ENCODE measurements at regions not wholly inside any gene's neighbourhood (a gene's known extent, or its start where the extent isn't known, plus 50 kb on each side); places are given as distances from the start of the nearest gene placed in this dataset.

- Histone ChIP-seq H3K4me3 (ENCODE audit: control extremely low read depth in 1 of 5, extremely low read depth in 1 of 5, insufficient read depth in 1 of 5, low read depth in 2 of 5, low read length in 4 of 5) (no peak overlapping the region), H4K20me1 (ENCODE audit: control insufficient read depth, insufficient read depth, low read length, poor library complexity, severe bottlenecking) (no peaks in the 10 kb centered on the region), H3K9me3 (ENCODE audit: control extremely low read depth in 1 of 3, control insufficient read depth in 2 of 3, insufficient read depth in 1 of 3, low read length in 2 of 3) (peaks cover 0 to 17% (median 0%) of the 10 kb centered on the region in 3 donors), H3K36me3 (replicated peaks in 1 of 2; ENCODE audit: control extremely low read depth in 1 of 2, control insufficient read depth in 1 of 2, extremely low read depth in 1 of 2, insufficient read depth in 2 of 2, low read length in 1 of 2) (no peaks in the 10 kb centered on the region), H3K9ac (ENCODE audit: low read length) (no peak overlapping the region), H3K4me1 (ENCODE audit: control insufficient read depth in 2 of 2, insufficient read depth in 2 of 2, low read length in 2 of 2) (no peaks in the 10 kb centered on the region), H3K4me2 (replicated peaks; ENCODE audit: low read depth, low read length, poor library complexity, severe bottlenecking) (no peak overlapping the region), H3K27ac (ENCODE audit: low read length in 2 of 2) (no peak overlapping the region), H2AFZ (ENCODE audit: insufficient read depth, low read depth, low read length, poor library complexity, severe bottlenecking) (no peak overlapping the region), H3K79me2 (ENCODE audit: control insufficient read depth, insufficient read depth, low read length) (no peaks in the 10 kb centered on the region), H3K27me3 (replicated peaks in 1 of 4; ENCODE audit: control extremely low read depth in 1 of 4, control insufficient read depth in 3 of 4, insufficient read depth in 4 of 4, low read length in 3 of 4) (no peaks in the 10 kb centered on the region)
- Mint-ChIP-seq H3K9me3 (ENCODE audit: insufficient read depth) (no peaks in the 10 kb centered on the region), H3K27me3 (no peaks in the 10 kb centered on the region), H3K4me1 (no peaks in the 10 kb centered on the region), H3K4me3 (no peak overlapping the region), H3K27ac (no peak overlapping the region)
- CTCF ChIA-PET: no interaction called here
- DNase-seq (no peak), ATAC-seq (ENCODE audit: low read depth) (no peak)
- POLR2A ChIA-PET: no interaction called here
- no peak for TF ChIP-seq EZH2 (IDR thresholded peaks at IDR 0.05; ENCODE audit: borderline replicate concordance, insufficient read depth, low read depth, low read length, poor library complexity, severe bottlenecking)
- no peak for TF ChIP-seq CTCF (IDR thresholded peaks at IDR 0.05)
- intact Hi-C loops (cut with micrococcal nuclease): no loop called here
- WGBS (ENCODE audit: insufficient coverage): 93% methylated on average over 6 of the region's 9 CpGs
These were observed 141.3 kb downstream of the IRX1 start for GRCh38 chr5:3736926-3737325.

GRCh38 chr5:3738919-3739318 lies 143.3 kb downstream of the IRX1 start:
- H3K4me3 Mint-ChIP-seq: no peak overlapping the region
- no peaks in the 10 kb centered on the region for H3K27me3 Mint-ChIP-seq
- no peaks in the 10 kb centered on the region for H3K9me3 Mint-ChIP-seq (ENCODE audit: insufficient read depth)
- POLR2A ChIA-PET: no interaction called here
- Histone ChIP-seq H3K36me3 (replicated peaks in 1 of 2; ENCODE audit: control extremely low read depth in 1 of 2, control insufficient read depth in 1 of 2, extremely low read depth in 1 of 2, insufficient read depth in 2 of 2, low read length in 1 of 2) (no peaks in the 10 kb centered on the region), H3K27ac (ENCODE audit: low read length in 2 of 2) (no peak overlapping the region), H3K4me3 (ENCODE audit: control extremely low read depth in 1 of 5, extremely low read depth in 1 of 5, insufficient read depth in 1 of 5, low read depth in 2 of 5, low read length in 4 of 5) (no peak overlapping the region), H3K79me2 (ENCODE audit: control insufficient read depth, insufficient read depth, low read length) (no peaks in the 10 kb centered on the region), H3K4me2 (replicated peaks; ENCODE audit: low read depth, low read length, poor library complexity, severe bottlenecking) (no peak overlapping the region), H4K20me1 (ENCODE audit: control insufficient read depth, insufficient read depth, low read length, poor library complexity, severe bottlenecking) (no peaks in the 10 kb centered on the region), H3K9ac (ENCODE audit: low read length) (no peak overlapping the region), H3K27me3 (replicated peaks in 1 of 4; ENCODE audit: control extremely low read depth in 1 of 4, control insufficient read depth in 3 of 4, insufficient read depth in 4 of 4, low read length in 3 of 4) (no peaks in the 10 kb centered on the region), H3K4me1 (ENCODE audit: control insufficient read depth in 2 of 2, insufficient read depth in 2 of 2, low read length in 2 of 2) (no peaks in the 10 kb centered on the region), H2AFZ (ENCODE audit: insufficient read depth, low read depth, low read length, poor library complexity, severe bottlenecking) (no peak overlapping the region), H3K9me3 (ENCODE audit: control extremely low read depth in 1 of 3, control insufficient read depth in 2 of 3, insufficient read depth in 1 of 3, low read length in 2 of 3) (peaks cover 0 to 15% (median 0%) of the 10 kb centered on the region in 3 donors)
- H3K27ac Mint-ChIP-seq: no peak overlapping the region
- 69% methylated on average over 3 of the region's 3 CpGs for WGBS (ENCODE audit: insufficient coverage)
- intact Hi-C loops (cut with micrococcal nuclease): no loop called here
- ATAC-seq (ENCODE audit: low read depth): no peak
- no peaks in the 10 kb centered on the region for H3K4me1 Mint-ChIP-seq
- DNase-seq: no peak
- no peak for TF ChIP-seq CTCF (IDR thresholded peaks at IDR 0.05)
- no peak for TF ChIP-seq EZH2 (IDR thresholded peaks at IDR 0.05; ENCODE audit: borderline replicate concordance, insufficient read depth, low read depth, low read length, poor library complexity, severe bottlenecking)
- CTCF ChIA-PET: no interaction called here
